ENCODE measurements at regions not wholly inside any gene's neighbourhood (a gene's known extent, or its start where the extent isn't known, plus 50 kb on each side); places are given as distances from the start of the nearest gene placed in this dataset.

- H3K27ac ChIP-seq = no peak overlapping the region
- DNase-seq (no peak), ATAC-seq (no peak)
- H3K36me3 ChIP-seq (ENCODE audit: insufficient read depth in 1 of 2, low read depth in 1 of 2) = no peaks in the 10 kb centered on the region
- 81 to 85% (median 83%) methylated on average over 3 of the region's 3 CpGs for WGBS, 3 donors
- H3K4me1 ChIP-seq = no peaks in the 10 kb centered on the region
- no peaks in the 10 kb centered on the region for H3K9me3 ChIP-seq
- no peak for TF ChIP-seq CTCF (IDR thresholded peaks at IDR 0.05)
- intact Hi-C loops (cut with DNase I) = no loop called here
- H3K4me3 ChIP-seq = no peak overlapping the region
- H3K27me3 ChIP-seq (ENCODE audit: insufficient read depth in 3 of 3, low read length in 2 of 3) = no peaks in the 10 kb centered on the region
Measured at GRCh38 chr5:12110629-12111028, 206.4 kb upstream of the CTNND2 start.

- Histone ChIP-seq H3K27ac (no peak overlapping the region), H3K27me3 (ENCODE audit: insufficient read depth in 3 of 3, low read length in 2 of 3) (no peaks in the 10 kb centered on the region), H3K4me1 (no peaks in the 10 kb centered on the region), H3K36me3 (ENCODE audit: insufficient read depth in 1 of 2, low read depth in 1 of 2) (no peaks in the 10 kb centered on the region), H3K4me3 (no peak overlapping the region), H3K9me3 (no peaks in the 10 kb centered on the region)
- no peak for TF ChIP-seq CTCF (IDR thresholded peaks at IDR 0.05)
- no peak for DNase-seq
- intact Hi-C loops (cut with DNase I) = no loop called here
- 62 to 70% (median 63%) methylated on average over 5 of the region's 5 CpGs for WGBS, 3 donors
- ATAC-seq = no peak
Measured at GRCh38 chr5:12109075-12109688, 204.9 kb upstream of the CTNND2 start.

GRCh38 chr5:12102151-12102550 is 197.9 kb upstream of the CTNND2 start:
- Histone ChIP-seq H3K36me3 (ENCODE audit: insufficient read depth in 1 of 2, low read depth in 1 of 2) (no peaks in the 10 kb centered on the region), H3K4me3 (no peak overlapping the region), H3K27ac (no peak overlapping the region), H3K4me1 (no peaks in the 10 kb centered on the region), H3K27me3 (ENCODE audit: insufficient read depth in 3 of 3, low read length in 2 of 3) (no peaks in the 10 kb centered on the region), H3K9me3 (no peaks in the 10 kb centered on the region)
- no peak for DNase-seq
- no peak for TF ChIP-seq CTCF (IDR thresholded peaks at IDR 0.05)
- 81 to 88% (median 82%) methylated on average over 3 of the region's 3 CpGs for WGBS, 3 donors
- intact Hi-C loops (cut with DNase I) = no loop called here
- ATAC-seq = no peak

- ATAC-seq (no peak), DNase-seq (no peak)
- Histone ChIP-seq H3K9me3 (no peaks in the 10 kb centered on the region), H3K27me3 (ENCODE audit: insufficient read depth in 3 of 3, low read length in 2 of 3) (no peaks in the 10 kb centered on the region), H3K27ac (no peak overlapping the region), H3K36me3 (ENCODE audit: insufficient read depth in 1 of 2, low read depth in 1 of 2) (no peaks in the 10 kb centered on the region), H3K4me3 (no peak overlapping the region), H3K4me1 (no peaks in the 10 kb centered on the region)
- intact Hi-C loops (cut with DNase I) = no loop called here
- no peak for TF ChIP-seq CTCF (IDR thresholded peaks at IDR 0.05)
Measured at GRCh38 chr5:12100542-12100941, 196.3 kb upstream of the CTNND2 start.

GRCh38 chr5:12099296-12099695 is 195.1 kb upstream of the CTNND2 start:
- ATAC-seq = no peak
- no peak overlapping the region for H3K27ac ChIP-seq
- no peaks in the 10 kb centered on the region for H3K27me3 ChIP-seq (ENCODE audit: insufficient read depth in 3 of 3, low read length in 2 of 3)
- H3K4me3 ChIP-seq = no peak overlapping the region
- TF ChIP-seq CTCF (IDR thresholded peaks at IDR 0.05) = no peak
- WGBS, 3 donors = 62 to 71% (median 67%) methylated on average over 4 of the region's 4 CpGs
- intact Hi-C loops (cut with DNase I) = no loop called here
- H3K4me1 ChIP-seq = no peaks in the 10 kb centered on the region
- no peaks in the 10 kb centered on the region for H3K9me3 ChIP-seq
- H3K36me3 ChIP-seq (ENCODE audit: insufficient read depth in 1 of 2, low read depth in 1 of 2) = no peaks in the 10 kb centered on the region
- DNase-seq = no peak
